ENCODE measurements at regions not wholly inside any gene's neighbourhood (a gene's known extent, or its start where the extent isn't known, plus 50 kb on each side); places are given as distances from the start of the nearest gene placed in this dataset.
"Not testable (repeated sequence)": the region's sequence is repeated elsewhere in the genome, so short reads cannot be mapped to it uniquely, and the experiment has no call there.

- Histone ChIP-seq H3K36me3 (replicated peaks in 1 of 2) (no peaks in the 10 kb centered on the region), H3K27me3 (no peaks in the 10 kb centered on the region), H3K27ac (peak overlapping the region in 1 of 5 donors; percentile 7), H3K4me1 (replicated peaks in 1 of 2) (peaks cover 0 to 6% of the 10 kb centered on the region in 2 donors), H3K4me3 (no peak overlapping the region), H3K9me3 (replicated peaks in 1 of 3) (no peaks in the 10 kb centered on the region)
- 65 to 83% (median 76%) methylated on average over 6 of the region's 6 CpGs for WGBS, 4 donors
- intact Hi-C loops (cut with DNase I), result no loop called here
- DNase-seq, result no peak
- TF ChIP-seq CTCF (IDR thresholded peaks at IDR 0.05) (no peak), POLR2A (IDR thresholded peaks at IDR 0.05) (no peak)
Measured at GRCh38 chr4:187908079-187908561, 87.5 kb upstream of the ZFP42 start.

GRCh38 chr4:187908731-187909130 lies 86.8 kb upstream of the ZFP42 start:
- no peak for DNase-seq
- 44 to 53% (median 47%) methylated on average over 2 of the region's 2 CpGs for WGBS, 4 donors
- Histone ChIP-seq H3K4me3 (no peak overlapping the region), H3K27ac (peak overlapping the region in 1 of 5 donors; percentile 7), H3K9me3 (replicated peaks in 1 of 3) (no peaks in the 10 kb centered on the region), H3K36me3 (replicated peaks in 1 of 2) (no peaks in the 10 kb centered on the region), H3K4me1 (replicated peaks in 1 of 2) (peaks cover 0 to 6% of the 10 kb centered on the region in 2 donors), H3K27me3 (no peaks in the 10 kb centered on the region)
- intact Hi-C loops (cut with DNase I), result no loop called here
- TF ChIP-seq CTCF (IDR thresholded peaks at IDR 0.05) (no peak), POLR2A (IDR thresholded peaks at IDR 0.05) (no peak)

- DNase-seq, result no peak
- TF ChIP-seq CTCF (IDR thresholded peaks at IDR 0.05) (no peak), POLR2A (IDR thresholded peaks at IDR 0.05) (no peak)
- Histone ChIP-seq H3K4me1 (replicated peaks in 1 of 2) (peaks cover 0 to 6% of the 10 kb centered on the region in 2 donors), H3K27ac (no peak overlapping the region), H3K27me3 (no peaks in the 10 kb centered on the region), H3K9me3 (replicated peaks in 1 of 3) (no peaks in the 10 kb centered on the region), H3K36me3 (replicated peaks in 1 of 2) (no peaks in the 10 kb centered on the region), H3K4me3 (no peak overlapping the region)
- WGBS, 4 donors, result 72 to 88% (median 81%) methylated on average over 4 of the region's 4 CpGs
- intact Hi-C loops (cut with DNase I), result no loop called here
Measured at GRCh38 chr4:187910741-187911140, 84.8 kb upstream of the ZFP42 start.

- H3K4me3 ChIP-seq; H3K9me3 ChIP-seq (replicated peaks in 1 of 3); H3K4me1 ChIP-seq (replicated peaks in 1 of 2); H3K36me3 ChIP-seq (replicated peaks in 1 of 2); H3K27me3 ChIP-seq; intact Hi-C loops (cut with DNase I); H3K27ac ChIP-seq; DNase-seq: not testable (repeated sequence)
- WGBS, 4 donors, result 82 to 87% (median 86%) methylated on average over 5 of the region's 5 CpGs
Measured at GRCh38 chr4:187915406-187915805, 80.2 kb upstream of the ZFP42 start.

- TF ChIP-seq CTCF (IDR thresholded peaks at IDR 0.05), result no peak
- TF ChIP-seq POLR2A (IDR thresholded peaks at IDR 0.05), result no peak
- no peaks in the 10 kb centered on the region for H3K27me3 ChIP-seq
- no peak overlapping the region for H3K27ac ChIP-seq
- no peaks in the 10 kb centered on the region for H3K36me3 ChIP-seq (replicated peaks in 1 of 2)
- no peak overlapping the region for H3K4me3 ChIP-seq
- no peaks in the 10 kb centered on the region for H3K9me3 ChIP-seq (replicated peaks in 1 of 3)
- WGBS, 4 donors, result 88 to 95% (median 92%) methylated on average over 3 of the region's 3 CpGs
- intact Hi-C loops (cut with DNase I), result no loop called here
- DNase-seq, result no peak
- H3K4me1 ChIP-seq (replicated peaks in 1 of 2), result no peaks in the 10 kb centered on the region
Measured at GRCh38 chr4:187919966-187920365, 75.6 kb upstream of the ZFP42 start.
